CD4-positive, alpha-beta T cell treated with Interleukin-6 at 100 ng/mL for 8 hours (primary cell): ENCODE measurements at regions not wholly inside any gene's neighbourhood (a gene's known extent, or its start where the extent isn't known, plus 50 kb on each side); places are given as distances from the start of the nearest gene placed in this dataset.

Experiments used
- DNase-seq: peaks from one replicate; pipeline ENCODE4 v3.0.0-alpha.2; 2020; ENCODE audit warnings: mixed read lengths, low spot score

DNA sequence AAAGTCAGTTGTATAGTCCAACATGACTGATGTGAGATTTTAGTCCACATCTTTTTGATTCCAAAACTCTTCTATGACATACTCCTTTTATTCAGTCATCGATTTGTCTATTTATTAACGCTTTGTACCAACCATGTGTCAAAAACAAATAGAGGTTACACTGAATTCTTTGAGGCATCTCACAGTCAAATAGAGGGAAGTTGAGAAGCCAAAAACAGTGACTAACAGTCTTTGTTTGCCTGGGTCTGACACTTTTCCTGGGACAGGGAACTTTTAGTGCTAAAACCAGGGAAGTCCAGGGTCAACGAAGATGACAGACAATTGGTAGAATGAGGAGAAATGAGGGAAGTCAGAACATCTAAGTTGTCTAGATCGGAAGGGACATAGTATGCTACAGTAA, 169.9 kb upstream of the HS3ST1 start:
- DNase-seq: no peak

DNA sequence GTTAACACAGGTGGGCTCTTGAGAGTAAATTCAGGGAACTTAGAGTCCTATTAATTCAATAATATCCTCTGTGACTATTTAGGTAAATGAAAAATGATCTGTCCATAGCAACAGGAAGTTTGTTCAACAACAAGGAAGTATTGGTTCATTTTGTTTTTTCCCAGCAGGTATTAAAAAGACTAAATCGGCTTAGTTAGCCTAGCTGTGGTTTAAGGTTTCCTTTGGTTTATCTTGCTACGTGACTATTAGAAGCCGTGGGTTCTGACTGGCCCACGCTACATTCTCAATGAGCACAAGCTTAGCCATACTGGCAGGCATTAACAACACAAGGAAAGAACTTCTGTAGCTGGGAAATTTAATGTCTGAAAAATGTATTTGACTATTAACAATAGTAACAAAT, 168.8 kb upstream of the HS3ST1 start:
- DNase-seq: no peak

DNA sequence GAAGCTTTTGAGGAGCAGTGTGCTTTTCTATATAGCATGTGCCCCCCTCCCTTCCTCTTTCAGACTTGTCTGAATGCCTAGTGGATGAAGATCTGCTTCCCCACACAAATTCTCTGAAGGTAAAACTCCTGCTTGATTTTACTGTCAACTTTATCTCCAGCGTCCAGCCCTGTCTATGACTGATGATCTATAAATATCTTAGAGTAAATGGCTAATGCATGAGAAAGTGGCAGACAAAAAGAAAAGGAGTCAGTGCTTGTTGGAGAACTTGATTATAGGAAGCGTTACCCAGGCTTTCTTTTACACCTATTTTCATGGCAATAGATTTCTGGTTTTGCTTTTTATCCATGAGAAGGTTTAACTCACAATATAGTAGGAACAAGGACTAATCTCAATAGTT, 168.3 kb upstream of the HS3ST1 start:
- DNase-seq: no peak

DNA sequence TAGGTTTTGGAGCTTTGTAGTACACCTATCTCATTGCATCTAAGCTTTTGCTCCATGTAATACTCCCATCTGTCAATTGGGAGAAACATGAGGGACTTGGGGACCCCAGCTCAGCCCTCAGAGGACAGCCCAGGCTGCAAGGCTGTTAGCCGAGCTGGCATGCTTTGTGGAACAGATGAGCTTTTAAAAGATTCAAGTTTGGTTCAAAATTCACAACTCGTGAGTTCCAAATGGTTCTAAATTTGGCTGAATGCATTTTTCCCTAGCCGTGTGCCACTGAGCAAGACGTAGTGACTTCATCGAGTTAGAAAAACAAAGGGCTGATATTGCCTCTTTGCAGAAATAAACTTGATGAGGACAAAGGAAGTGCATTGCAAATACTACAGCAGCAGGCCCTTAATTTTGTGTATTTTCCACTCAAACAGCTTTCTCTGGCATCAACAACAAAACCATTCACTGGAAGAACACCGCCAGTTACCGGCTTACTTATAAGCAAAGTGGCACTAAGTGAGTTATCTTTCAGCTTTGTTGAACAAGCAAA, 165.0 kb upstream of the HS3ST1 start:
- no peak for DNase-seq

DNA sequence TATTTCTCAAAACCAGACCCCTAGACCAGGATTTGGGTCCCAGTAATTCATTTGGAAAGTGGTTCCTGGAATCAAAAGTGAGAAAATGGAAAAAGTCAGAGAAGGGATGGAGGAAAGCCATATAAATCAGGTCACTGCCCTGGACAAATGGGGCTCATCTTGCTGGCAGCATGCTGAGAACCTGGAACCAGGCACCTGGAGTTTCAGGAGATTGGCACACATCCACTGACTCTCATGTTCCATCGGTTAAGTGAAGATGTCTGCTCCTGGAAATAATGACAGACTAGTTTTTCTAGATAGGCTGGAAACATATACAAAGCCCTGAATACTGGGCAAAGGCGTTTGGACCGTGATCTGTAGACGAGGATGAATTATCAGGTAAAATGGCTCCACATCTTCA, 163.6 kb upstream of the HS3ST1 start:
- no peak for DNase-seq

DNA sequence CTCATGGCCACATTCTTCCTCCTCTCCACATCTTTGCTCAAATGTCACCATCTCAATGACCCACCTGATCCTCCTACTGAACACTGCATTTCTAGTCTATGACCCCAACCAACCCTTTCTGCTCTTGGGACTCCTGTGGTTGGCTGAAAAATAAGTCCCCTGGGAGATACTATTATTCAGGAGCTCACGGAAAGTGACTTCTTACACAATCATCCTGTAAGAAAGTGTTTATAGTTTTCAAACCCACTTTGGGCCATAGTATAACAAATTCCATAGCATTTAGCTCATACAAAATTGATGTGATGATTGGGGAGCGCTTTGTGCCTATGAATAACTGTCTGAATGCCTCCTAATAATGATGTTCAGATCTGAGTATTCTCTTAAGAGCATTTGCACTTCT, 161.4 kb upstream of the HS3ST1 start:
- DNase-seq: no peak

DNA sequence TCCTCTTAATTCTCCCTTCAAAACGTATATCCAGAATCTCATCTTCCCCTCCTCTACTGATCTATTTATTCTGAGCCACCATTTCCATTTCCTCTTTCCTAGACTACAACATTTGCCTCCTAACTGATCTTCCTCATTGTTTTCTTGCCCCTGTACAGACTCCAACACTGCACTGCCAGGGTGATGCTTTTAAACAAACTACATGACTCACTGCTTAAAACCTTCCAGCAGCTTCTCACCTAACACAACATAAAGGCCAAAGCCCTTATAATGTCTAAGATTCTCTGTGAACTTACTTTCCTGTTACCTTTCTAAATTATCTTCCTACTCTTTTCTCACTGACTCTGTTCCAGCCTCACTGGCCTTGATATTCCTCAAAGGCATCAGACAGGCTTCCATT, 161.0 kb upstream of the HS3ST1 start:
- no peak for DNase-seq

DNA sequence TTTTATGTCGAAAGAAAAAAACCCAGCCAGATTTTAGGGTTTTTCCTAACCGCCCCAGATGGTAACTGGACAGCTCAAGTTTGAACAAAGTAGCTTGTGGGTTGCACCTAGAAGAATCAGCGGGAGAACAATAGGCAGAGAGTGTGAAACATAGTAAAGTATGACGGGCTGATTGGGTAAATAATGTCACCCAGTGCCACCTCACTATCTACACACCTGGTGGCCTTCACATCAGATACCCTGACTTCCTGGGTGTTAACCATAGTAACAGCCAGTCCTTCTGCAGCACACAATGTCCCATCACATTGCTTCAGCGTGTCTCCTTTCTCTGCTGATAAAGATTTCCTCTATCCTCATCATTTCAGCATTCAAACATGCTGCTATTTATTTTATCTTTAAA, 159.1 kb upstream of the HS3ST1 start:
- DNase-seq: no peak

DNA sequence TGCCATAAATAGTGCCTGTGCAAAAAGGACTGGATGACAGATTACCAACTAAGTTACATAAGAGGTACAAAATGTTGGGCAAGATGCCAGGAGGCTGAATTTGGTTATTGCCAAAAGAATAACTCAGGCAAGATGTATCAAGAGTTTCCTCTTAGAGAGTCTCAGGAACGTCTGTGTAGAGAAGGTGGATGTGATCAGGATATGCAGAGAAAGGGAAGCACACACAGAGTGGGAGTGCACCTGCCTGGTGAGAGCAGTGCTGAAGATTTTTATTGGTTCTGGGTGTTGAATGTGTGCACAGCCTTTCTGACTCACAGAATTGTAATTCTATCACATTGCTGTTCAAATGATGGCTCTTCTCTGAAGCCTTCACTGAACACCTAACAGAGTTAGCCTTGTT, 156.8 kb upstream of the HS3ST1 start:
- DNase-seq: no peak

DNA sequence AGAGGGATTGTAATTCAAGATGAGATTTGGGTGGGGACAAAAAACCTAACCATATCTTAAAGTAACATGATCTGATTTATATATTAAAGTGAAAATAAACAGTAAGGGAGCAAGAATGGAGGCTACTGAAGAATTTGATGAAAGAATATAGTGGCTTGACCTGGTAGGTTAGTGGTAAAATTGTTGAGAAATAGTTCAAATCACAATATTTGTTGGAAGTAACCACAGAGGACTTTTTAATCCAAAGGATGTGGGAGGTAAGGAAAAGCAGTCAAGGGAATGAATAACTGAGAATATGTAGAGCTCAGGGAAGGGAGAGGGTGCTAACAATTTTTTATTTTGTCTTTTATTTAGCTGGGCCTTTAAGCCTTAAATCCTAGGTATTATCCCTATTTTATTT, 139.8 kb upstream of the HS3ST1 start:
- no peak for DNase-seq

DNA sequence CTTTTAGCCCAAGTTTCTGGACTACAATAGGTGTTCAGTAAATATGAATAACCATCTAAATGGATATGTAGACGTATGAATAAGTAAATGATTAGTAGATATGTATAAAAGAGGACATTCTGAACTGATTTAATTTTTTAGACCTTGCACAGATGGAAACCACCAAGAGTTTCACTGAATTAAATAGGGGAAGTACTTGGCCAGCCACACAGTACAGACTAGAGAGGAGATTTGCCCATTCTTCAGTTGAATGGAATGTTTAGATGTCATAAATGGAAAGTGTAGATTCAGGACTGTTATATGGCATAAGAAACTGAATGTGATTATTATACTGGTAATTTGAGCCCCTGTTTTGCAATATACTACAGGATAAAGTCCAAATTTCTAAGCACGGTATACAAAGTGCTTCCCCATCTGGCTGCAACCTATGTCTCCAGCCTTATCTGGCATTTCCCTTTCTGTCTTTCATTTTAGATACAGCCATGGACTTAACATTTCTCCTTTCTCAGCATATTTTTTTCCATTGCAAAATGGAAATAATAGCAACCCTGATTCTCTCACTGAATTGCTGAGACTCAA, 137.8 kb upstream of the HS3ST1 start:
- DNase-seq: no peak

DNA sequence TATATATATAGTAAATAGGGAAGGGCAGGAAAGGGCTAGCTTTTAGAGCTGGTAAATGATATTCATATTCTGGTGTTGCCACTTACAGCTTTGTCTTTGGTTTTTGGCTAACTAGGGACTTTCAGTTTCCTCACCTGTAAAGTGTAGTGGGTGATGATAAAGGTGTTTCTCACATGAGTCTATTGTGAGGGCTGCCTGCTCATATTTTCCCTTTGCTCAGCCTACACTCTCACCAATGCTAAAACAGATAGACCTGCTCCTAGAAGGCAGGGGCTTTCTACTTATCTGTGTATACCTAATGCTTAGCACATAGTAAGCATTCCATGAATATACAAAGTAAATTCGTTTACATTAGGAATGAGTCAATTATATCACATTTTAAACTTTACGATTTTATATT, 137.2 kb upstream of the HS3ST1 start:
- DNase-seq: no peak

DNA sequence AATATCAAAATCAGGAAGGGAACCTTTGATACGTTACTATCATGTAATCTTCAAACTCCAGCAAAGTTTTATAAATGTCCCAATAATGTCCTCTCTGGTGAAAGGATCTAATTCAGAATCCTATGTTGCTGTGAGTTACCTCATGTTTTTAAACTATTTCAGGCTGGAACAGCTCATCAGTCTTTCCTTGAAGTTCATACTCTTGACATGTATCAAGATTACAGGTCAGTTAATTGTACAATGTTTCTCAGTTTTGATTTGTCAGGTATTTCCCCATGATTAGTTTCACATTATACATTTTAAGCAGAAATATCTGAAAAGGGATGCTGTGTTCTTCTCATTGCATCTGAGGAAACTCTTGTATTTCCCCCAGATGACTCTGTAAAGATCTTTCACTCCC, 136.5 kb upstream of the HS3ST1 start:
- DNase-seq: no peak

DNA sequence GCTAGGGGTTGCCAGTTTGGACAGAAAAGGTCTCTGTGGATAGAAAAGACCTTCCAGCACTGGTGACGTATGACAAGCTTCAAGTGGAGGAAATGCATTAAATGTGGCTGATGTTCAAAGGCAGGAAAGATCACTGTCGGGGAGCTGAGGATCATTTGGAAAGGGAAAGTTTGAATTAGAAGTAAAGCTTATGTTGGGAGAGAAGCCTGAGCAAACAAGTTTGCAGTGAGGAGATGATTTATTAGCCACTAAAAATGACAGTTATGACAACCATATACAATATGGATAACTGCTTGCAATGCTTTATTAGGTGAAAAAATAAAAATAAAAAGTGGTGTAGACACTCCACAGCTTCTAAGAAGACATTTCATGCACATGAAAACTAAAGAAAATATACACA, 135.3 kb upstream of the HS3ST1 start:
- DNase-seq: no peak

DNA sequence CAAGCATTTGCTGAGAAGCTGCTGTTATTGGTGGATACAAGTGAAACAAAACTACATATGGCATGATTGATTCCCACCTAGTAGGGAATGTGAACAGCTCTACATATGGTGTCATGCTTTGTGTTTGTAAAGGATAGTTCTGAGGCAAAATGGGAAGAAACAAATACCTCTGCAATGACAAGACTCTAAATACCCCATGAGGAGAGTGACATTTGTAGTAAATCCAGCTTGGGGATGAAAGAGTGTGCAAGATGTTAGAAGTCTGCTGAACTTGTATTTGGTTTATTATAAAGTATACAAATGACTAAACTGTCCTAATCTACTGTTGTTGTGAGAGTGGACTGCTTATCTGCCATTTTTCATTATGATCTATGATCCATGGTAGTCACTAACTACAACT, 120.8 kb upstream of the HS3ST1 start:
- no peak for DNase-seq

DNA sequence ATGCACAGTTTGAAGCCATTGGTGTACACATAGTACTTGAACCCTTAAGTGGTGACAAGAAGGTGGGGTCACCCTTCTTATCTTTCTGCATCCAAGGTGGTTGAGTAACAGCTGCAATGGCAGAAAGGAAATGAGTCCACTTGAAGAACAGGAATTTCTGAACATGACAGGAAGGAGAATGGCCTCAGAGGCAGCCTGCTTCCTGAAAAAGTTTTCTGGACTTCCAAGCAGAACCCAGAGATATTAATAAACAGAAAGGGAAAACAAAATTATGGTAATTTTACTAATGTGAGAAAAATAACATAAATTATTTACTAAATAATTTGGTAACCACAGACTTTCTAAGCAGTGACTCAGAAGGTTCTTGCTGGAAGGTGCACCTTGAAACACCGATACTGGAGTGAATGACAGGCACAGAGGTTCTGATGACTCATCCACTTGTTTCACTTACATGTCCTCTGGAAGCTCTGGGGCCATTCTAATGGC, 119.9 kb upstream of the HS3ST1 start:
- no peak for DNase-seq

DNA sequence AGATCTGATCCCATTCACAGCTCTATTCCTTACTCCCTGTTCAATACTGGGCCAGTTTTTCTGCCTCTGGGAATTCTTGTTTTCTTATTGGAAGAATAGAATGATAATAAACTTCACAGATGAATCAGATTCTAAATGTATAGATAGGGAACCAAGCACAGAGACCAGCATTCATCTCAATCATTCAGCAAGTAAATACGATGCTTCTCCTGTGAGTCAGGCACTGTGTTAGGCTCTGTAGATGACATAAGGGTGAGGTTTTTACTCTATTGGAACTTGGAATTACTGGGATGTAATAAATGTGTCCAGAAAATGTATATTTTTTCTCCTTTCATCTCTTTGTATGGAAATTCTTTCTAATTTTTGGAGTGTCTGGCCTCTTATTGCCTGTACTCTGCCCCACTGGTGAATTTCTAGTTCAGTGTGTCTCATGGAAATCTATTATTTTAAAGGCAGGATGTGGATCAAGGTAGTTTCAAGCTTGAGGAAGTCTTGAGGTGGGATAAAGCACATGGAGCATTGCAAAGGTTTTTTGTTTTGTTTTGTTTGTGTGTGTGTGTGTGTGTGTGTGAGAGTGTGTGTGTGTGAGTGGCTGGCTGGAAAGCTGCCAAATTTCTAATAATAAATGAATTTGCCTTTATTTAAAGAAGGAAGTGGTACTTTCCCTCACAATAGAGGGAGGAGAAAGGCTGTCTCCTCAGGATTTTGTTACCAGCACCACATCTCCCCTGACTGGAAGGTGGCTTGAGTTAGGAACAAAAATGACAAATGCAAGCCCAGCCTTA, 117.9 kb upstream of the HS3ST1 start:
- no peak for DNase-seq

DNA sequence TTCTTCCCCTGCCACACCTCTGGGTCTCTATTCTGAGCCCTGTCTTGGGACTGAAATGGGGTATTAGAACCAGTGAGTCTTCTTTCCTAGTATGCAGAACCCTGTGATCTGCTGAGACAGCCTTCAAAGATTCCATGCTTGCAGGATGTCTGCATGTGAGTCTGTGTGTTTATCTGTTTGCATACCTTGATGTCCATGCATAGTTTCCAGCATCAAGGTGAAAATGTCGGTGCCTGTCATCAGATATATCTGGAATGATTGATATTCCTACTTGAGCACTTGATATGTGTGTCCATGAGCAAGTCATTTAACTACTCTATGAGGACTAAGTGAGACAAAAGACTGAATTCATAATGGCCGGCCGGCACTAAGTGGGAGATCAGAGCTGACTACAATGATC, 117.0 kb upstream of the HS3ST1 start:
- no peak for DNase-seq

DNA sequence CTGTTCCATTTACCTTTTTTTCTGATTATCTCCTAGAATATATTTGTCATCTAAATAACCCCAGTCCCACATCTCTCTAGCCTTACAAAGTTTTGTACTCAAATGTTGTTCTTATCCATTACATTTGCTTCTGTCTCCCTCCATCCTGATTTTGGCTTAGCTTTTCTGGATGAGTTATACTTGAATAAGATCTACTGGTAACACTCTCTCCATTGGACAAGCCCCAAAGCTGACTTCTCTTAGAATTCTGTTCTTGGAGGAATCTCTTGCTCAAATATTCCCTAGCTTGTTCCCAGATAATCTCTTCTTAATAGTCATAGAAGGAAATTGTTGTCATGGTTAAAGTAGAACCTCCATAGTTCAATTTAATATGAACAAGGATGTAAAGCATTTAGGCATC, 115.5 kb upstream of the HS3ST1 start:
- no peak for DNase-seq

DNA sequence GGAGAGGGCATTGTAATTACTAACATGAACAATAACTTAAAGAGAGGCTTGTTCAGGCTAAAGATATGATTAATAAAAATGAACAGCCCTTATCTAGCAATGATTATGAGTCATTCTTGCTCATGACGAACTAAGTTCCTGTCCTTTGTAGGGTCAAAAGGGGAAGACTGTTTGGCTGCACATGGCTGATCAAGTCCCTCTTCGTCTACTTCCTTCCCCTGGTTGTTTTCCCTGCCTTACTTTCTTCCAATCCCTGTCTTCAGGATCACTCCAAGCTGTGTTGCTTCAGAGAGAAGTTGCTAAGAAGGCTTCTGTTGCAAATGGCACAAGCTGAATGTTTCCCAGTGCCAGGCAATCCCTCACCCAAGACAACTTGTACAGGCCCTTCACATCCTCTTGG, 115.0 kb upstream of the HS3ST1 start:
- DNase-seq: no peak

DNA sequence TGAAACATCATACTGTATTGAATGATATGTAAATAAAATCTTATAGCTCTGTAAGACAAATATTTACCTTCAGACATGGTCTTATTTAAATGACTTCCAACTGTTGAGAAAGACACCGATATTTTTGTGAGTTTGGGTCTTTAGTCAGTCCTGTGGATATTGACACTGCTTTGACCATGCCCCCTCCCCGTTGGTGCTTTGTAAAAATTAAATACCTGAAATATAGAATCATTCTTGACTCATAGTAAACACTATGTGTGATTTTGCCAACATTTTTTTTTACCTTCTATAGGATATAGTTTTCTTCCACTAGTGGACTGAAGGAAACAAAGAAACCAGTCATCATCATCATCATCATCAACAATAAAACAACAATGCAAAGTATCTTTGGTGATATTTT, 114.3 kb upstream of the HS3ST1 start:
- DNase-seq: no peak

DNA sequence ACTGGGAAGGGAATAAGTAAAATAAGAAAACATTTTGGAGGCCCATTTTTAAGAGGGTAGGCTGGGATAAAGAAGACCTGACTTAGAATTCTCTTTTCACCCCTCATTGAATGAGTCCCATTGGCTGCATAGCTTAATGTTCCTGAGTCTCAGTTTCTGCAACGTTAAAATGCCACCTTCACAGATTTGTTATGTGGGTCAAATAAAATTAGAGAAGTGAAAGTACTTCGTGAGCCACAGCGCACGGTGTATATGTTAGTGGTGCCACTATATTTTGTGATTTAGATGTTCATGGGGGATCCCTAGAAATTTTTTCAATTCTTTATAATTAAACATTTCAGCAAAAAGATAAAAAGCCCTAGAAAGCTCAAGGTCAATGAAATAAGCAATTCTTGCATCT, 109.2 kb upstream of the HS3ST1 start:
- no peak for DNase-seq

DNA sequence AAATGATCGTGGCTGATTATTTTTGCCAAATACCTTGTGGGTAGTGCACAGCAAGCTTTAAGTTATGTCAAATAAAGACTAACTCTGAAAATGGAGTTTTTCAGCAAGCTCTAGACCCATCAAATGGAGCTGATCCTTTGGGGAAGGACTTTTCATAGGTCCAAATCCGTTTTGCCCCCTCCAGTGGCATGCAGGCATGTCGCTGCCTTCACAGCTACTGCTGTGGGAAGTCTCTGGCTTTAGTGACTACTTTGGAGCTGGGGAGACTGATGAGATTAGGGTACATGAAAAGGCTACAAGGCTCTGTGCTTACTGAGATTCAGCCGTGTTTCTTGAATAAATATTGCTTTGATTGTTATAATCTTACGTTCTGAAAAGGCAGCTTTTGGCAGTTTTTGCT, 106.6 kb upstream of the HS3ST1 start:
- no peak for DNase-seq
